Esophagus muscularis mucosa (tissue), 4 donors: ENCODE measurements at regions not wholly inside any gene's neighbourhood (a gene's known extent, or its start where the extent isn't known, plus 50 kb on each side); places are given as distances from the start of the nearest gene placed in this dataset.

Source experiments
- DNase-seq: peaks from one replicate; pipeline ENCODE4 v3.0.0-alpha.2; 2017; ENCODE audit errors: extremely low spot score
- H3K27ac ChIP-seq, 4 donors: fragments of 200-600 bp; sonication (generic); replicated peaks in 1 of 4; 1 replicate in 3 of 4; 2 replicates in 1 of 4; pipeline ENCODE4 v1.5.1; 2016 to 2019; ENCODE audit warnings: mild to moderate bottlenecking in 1 of 4
- H3K27me3 ChIP-seq, 4 donors: fragments of 200-600 bp; sonication (generic); one replicate each; pipeline versions ENCODE4 v1.5.1 to v1.6.0; 2016 to 2019
- H3K36me3 ChIP-seq, 4 donors: fragments of 200-600 bp; sonication (generic); one replicate each; pipeline ENCODE4 v1.5.1; 2016 to 2019
- H3K4me1 ChIP-seq, 4 donors: fragments of 200-600 bp; sonication (generic); one replicate each; pipeline ENCODE4 v1.5.1; 2016 to 2019
- H3K4me3 ChIP-seq, 4 donors: fragments of 200-600 bp; sonication (generic); 1 replicate in 2 of 4; 2 replicates in 2 of 4; pipeline ENCODE4 v1.5.1; 2016 to 2019; ENCODE audit warnings: mild to moderate bottlenecking in 4 of 4, moderate library complexity in 1 of 4
- H3K9me3 ChIP-seq, 4 donors: fragments of 200-600 bp; sonication (generic); 1 replicate in 3 of 4; 2 replicates in 1 of 4; pipeline ENCODE4 v1.5.1; 2016 to 2019
- EP300 ChIP-seq: sonication (generic); formaldehyde crosslinking; IDR thresholded peaks from one replicate; pipeline ENCODE4 v1.6.1; 2017; ENCODE audit warnings: antibody characterized with exemption
- POLR2A ChIP-seq: fragments of 450-650 bp; IDR thresholded peaks from one replicate; pipeline ENCODE4 v1.6.1; 2017; ENCODE audit warnings: antibody characterized with exemption, moderate library complexity, mild to moderate bottlenecking, low read depth
- POLR2AphosphoS5 ChIP-seq, 2 donors: sonication (generic); formaldehyde crosslinking; IDR thresholded peaks; one replicate each; pipeline ENCODE4 v1.6.1; 2017; ENCODE audit warnings: antibody characterized with exemption in 2 of 2
- WGBS: methylation state at CpG from one replicate; pipeline ENCODE4 v1.1.5; 2018; 5-methylcytosine and 5-hydroxymethylcytosine counted together
- intact Hi-C: fragments of 100-400 bp; cut with DNase I; formaldehyde crosslinking; loops from one replicate; pipeline ENCODE4 v1.15.1; 2023
- TF ChIP-seq, protein P1 (sequence below), 3 experiments: fragments of 200-600 bp in 2 of 3; fragments of 450-650 bp in 1 of 3; sonication (generic) in 2 of 3; IDR thresholded peaks; one replicate each; pipeline ENCODE4 v1.5.1; 2017 to 2019; ENCODE audit warnings: antibody characterized with exemption in 3 of 3, mild to moderate bottlenecking in 2 of 3, moderate library complexity in 1 of 3

DNA sequence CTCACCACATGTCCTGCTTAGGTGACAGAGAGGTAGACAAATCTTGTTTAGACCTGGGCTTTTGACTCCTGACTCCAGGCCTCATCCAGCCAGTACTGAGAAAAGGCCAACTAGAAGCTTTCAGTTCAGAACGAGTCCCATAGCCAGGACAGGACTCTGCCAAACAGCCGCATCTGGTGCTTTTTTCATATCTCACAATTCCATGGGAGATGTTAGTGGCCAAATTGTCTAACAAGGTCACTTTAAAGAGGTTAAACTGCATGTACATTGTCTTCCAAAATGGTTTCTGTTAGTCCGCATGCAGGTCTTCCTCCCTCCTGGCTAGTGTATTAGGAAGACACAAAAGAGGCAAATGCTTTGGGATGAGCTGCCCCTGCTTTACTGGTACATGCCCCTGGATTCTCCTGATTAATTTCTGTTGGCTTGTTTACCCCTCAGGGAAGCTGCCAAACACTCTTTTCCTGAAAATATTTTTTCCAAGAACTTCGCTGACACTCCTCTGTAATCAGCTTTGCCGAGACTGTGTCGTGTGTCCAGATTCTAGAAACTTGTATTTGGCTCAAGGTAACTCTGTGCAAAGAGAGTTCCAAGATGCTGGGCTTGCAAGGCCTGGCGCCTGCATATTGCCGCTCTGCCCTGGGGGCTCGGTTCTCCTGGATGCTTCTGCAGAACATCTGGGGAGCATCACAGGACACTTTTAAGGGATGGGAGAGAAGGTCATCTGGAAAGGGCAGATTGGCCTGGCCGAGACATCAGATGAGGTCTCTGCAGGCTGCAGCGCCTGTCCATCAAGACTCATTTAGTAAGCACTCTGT is 209.2 kb upstream of the APCDD1 start:
- Histone ChIP-seq H3K27ac (peak overlapping the region in 3 of 4 donors; percentile 44 to 52 (median 47)), H3K36me3 (no peaks in the 10 kb centered on the region), H3K27me3 (no peaks in the 10 kb centered on the region), H3K4me3 (no peak overlapping the region), H3K4me1 (peaks cover 0 to 24% (median 8%) of the 10 kb centered on the region in 4 donors), H3K9me3 (no peaks in the 10 kb centered on the region)
- TF ChIP-seq EP300, result no peak
- peak in 1 of 2 donors; percentile 21 for TF ChIP-seq POLR2AphosphoS5 (IDR thresholded peaks at IDR 0.05)
- TF ChIP-seq POLR2A, result no peak
- TF ChIP-seq, protein P1, sequence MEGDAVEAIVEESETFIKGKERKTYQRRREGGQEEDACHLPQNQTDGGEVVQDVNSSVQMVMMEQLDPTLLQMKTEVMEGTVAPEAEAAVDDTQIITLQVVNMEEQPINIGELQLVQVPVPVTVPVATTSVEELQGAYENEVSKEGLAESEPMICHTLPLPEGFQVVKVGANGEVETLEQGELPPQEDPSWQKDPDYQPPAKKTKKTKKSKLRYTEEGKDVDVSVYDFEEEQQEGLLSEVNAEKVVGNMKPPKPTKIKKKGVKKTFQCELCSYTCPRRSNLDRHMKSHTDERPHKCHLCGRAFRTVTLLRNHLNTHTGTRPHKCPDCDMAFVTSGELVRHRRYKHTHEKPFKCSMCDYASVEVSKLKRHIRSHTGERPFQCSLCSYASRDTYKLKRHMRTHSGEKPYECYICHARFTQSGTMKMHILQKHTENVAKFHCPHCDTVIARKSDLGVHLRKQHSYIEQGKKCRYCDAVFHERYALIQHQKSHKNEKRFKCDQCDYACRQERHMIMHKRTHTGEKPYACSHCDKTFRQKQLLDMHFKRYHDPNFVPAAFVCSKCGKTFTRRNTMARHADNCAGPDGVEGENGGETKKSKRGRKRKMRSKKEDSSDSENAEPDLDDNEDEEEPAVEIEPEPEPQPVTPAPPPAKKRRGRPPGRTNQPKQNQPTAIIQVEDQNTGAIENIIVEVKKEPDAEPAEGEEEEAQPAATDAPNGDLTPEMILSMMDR (IDR thresholded peaks at IDR 0.05), result no peak
- 88% methylated on average over 11 of the region's 11 CpGs for WGBS
- DNase-seq, result no peak
- intact Hi-C loops, result no loop called here

DNA sequence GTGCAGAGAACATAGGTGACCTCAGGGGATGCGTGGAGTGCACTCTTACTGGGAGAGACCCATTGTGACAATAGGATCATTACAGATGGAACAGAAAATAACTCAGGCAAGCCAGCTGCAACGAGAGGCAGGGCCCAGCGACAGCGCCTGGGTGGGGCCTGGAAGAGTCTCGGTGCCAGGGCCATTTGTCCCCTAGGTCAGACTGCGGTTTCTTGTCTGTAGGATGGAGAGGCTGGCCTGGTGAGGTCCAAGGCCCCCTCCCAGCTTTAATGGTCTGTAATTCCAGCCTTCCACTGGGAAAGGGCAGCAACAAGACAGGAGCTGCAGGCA is 208.6 kb upstream of the APCDD1 start:
- H3K4me1 ChIP-seq, result peaks cover 0 to 24% (median 5%) of the 10 kb centered on the region in 4 donors
- H3K36me3 ChIP-seq, result no peaks in the 10 kb centered on the region
- 95% methylated on average over 6 of the region's 6 CpGs for WGBS
- intact Hi-C loops, result no loop called here
- no peaks in the 10 kb centered on the region for H3K9me3 ChIP-seq
- TF ChIP-seq, protein P1 (IDR thresholded peaks at IDR 0.05), result no peak
- TF ChIP-seq POLR2A (no peak), EP300 (no peak), POLR2AphosphoS5 (IDR thresholded peaks at IDR 0.05) (no peak)
- peak overlapping the region; percentile 23 to 60 (median 48) for H3K27ac ChIP-seq
- no peaks in the 10 kb centered on the region for H3K27me3 ChIP-seq
- no peak overlapping the region for H3K4me3 ChIP-seq
- DNase-seq, result no peak

DNA sequence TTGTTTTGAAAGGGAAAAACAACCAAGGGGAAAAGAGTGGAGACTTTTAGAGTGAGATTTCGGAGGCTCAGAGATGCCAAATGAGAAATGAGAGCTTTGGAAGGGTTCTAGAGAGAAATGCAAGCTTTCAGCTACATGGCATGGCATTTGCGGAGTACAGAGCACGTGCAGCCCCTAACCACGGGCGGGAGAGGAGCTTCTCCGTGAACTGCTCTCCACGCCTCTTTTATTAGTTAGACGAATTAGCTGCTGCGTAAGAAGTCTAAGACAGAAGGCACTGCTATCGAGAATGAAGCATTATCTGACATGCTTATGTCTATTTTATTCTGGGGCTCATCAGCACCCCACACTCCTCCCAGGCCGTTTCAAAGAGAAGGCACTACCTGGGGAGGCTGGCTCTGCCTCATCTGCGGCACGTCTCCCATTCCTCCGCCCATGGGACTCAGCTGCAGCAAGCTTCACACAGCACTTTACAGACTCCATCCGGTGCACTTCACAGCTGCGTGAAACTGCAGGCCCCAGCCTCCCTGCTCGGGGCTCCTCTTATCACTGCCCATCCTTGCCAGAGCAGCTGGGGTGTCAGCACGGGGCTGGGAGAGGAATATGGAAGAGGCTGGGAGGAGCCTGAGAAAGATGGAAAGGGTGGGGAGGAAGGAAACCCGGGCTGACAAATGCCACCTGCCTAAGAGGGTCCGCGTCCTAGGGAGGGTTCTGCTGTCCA is 207.3 kb upstream of the APCDD1 start:
- Histone ChIP-seq H3K4me3 (peak overlapping the region; percentile 17 to 33 (median 30)), H3K36me3 (no peaks in the 10 kb centered on the region), H3K4me1 (peaks cover 0 to 24% (median 4%) of the 10 kb centered on the region in 4 donors), H3K27ac (peak overlapping the region; percentile 14 to 60 (median 50)), H3K9me3 (no peaks in the 10 kb centered on the region), H3K27me3 (no peaks in the 10 kb centered on the region)
- no peak for DNase-seq
- intact Hi-C loops, result no loop called here
- 56% methylated on average over 21 of the region's 21 CpGs for WGBS
- TF ChIP-seq, protein P1 (IDR thresholded peaks at IDR 0.05), result no peak
- TF ChIP-seq POLR2AphosphoS5 (IDR thresholded peaks at IDR 0.05), result peak in 1 of 2 donors; percentile 31

DNA sequence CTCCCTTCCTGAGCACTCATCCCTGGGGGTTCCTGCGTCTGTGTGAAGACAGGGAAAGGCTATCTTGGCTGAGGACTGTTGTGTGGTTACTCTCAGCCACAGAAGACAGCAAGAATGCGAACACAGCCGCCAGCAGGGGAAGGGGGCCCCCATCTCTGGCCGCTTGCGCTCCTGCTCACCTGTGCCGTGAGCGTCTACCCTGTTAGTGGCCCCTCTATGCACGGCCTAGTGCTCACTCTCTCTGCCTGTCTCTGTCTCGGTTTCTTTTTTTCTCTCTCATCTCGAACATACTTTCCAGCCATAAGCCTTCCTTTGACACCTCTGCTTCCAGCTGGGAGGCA is 206.7 kb upstream of the APCDD1 start:
- no peaks in the 10 kb centered on the region for H3K9me3 ChIP-seq
- no peaks in the 10 kb centered on the region for H3K36me3 ChIP-seq
- TF ChIP-seq, protein P1 (IDR thresholded peaks at IDR 0.05), result no peak
- no peak for TF ChIP-seq POLR2AphosphoS5 (IDR thresholded peaks at IDR 0.05)
- no peak for TF ChIP-seq POLR2A
- no peak for TF ChIP-seq EP300
- H3K4me3 ChIP-seq, result peak overlapping the region in 3 of 4 donors; percentile 17 to 30 (median 29)
- H3K27me3 ChIP-seq, result no peaks in the 10 kb centered on the region
- intact Hi-C loops, result no loop called here
- no peak for DNase-seq
- WGBS, result 73% methylated on average over 10 of the region's 10 CpGs
- H3K4me1 ChIP-seq, result peaks cover 0 to 24% (median 4%) of the 10 kb centered on the region in 4 donors
- H3K27ac ChIP-seq, result peak overlapping the region in 3 of 4 donors; percentile 14 to 60 (median 29)
